GM12872 (cell line): ENCODE measurements at regions not wholly inside any gene's neighbourhood (a gene's known extent, or its start where the extent isn't known, plus 50 kb on each side); places are given as distances from the start of the nearest gene placed in this dataset.

Source experiments
- TF ChIP-seq, protein P1 (sequence below): IDR thresholded peaks from 3 replicates; pipeline ENCODE4 v1.5.1; 2011; ENCODE audit warnings: low read depth, mild to moderate bottlenecking, low read length, moderate library complexity; ENCODE audit not compliant: insufficient read depth

DNA sequence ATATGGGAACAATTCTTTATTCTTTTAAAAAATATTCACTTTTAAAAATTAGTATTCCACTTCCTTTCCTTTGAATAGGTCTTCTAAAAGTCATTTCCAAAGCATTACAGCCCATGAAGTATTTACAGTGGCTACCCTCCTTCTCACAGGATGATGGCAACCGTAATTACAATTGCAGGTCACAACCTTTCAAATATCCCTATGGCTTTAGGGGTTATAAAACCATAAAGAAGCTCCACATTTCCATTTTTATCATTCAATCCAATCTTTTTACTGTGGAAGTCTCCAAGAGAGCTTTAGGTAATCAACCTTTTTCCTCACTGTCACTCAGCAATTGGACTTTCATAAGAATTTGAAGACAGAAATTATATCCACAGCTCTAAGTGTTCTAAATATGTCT is 488.9 kb upstream of the CA10 start:
- TF ChIP-seq, protein P1, sequence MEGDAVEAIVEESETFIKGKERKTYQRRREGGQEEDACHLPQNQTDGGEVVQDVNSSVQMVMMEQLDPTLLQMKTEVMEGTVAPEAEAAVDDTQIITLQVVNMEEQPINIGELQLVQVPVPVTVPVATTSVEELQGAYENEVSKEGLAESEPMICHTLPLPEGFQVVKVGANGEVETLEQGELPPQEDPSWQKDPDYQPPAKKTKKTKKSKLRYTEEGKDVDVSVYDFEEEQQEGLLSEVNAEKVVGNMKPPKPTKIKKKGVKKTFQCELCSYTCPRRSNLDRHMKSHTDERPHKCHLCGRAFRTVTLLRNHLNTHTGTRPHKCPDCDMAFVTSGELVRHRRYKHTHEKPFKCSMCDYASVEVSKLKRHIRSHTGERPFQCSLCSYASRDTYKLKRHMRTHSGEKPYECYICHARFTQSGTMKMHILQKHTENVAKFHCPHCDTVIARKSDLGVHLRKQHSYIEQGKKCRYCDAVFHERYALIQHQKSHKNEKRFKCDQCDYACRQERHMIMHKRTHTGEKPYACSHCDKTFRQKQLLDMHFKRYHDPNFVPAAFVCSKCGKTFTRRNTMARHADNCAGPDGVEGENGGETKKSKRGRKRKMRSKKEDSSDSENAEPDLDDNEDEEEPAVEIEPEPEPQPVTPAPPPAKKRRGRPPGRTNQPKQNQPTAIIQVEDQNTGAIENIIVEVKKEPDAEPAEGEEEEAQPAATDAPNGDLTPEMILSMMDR: no peak

GRCh38 chr17:52636443-52636842 is 477.9 kb upstream of the CA10 start:
- TF ChIP-seq, protein P1: no peak

GRCh38 chr17:52606590-52606989 is 448.1 kb upstream of the CA10 start:
- TF ChIP-seq, protein P1: no peak

GRCh38 chr17:52606098-52606497 is 447.6 kb upstream of the CA10 start:
- TF ChIP-seq, protein P1: no peak

DNA sequence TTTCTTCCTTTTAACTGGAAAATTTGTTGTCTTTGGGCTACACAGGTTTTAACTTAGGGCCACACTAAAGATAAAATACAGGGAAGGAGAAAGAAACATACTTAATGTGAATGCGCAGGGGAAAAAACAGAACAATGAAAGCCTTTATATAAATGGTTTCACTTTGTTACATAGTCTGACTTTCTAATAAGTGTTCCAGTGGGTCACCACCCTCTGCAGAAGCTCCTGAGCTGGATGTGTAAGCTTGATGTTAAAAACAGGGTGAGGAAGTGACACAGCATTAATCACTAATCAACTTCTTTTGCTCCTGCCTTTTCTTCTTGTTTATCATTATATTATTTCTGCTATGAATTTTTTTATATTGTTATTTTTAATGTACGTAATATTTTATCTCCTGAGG is 445.6 kb upstream of the CA10 start:
- TF ChIP-seq, protein P1: no peak

DNA sequence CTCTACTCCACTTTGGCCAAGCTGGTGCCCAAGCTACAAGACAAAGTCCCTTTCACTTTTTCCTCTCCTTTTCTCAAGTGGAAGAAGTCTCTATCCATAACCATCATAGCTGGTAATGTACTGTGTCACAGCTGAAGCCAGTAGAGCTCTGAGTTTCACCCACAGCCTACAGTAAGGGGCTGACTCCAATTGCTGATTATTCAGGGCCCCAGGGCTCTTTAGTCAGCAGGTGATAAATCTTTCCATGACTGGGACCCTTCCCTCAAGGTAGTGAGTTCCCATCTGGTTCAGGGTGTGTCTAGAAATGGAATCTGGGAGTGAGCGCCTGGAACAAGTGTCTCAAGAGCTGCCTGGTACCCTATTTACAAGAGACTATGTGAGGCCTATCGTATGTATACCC is 436.0 kb upstream of the CA10 start:
- TF ChIP-seq, protein P1: no peak

DNA sequence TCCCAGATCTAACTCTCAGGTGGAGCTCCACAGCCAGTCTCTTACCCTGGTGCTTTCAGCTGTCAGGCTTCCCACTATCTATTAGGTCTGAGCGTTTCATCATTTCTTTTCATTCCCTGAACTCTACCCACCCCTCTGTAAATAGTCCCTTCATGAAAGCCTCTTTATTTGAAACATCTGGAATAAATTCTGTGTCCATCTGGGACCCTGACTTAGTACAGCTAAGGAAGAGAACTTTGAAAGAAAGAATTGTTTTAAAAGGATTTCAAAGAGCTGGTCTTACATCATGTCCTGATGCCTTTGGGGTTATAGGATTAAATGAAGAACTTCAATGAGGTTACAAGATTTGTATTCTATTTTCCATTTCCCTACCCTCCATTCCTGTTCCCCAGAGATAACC is 388.5 kb upstream of the CA10 start:
- TF ChIP-seq, protein P1: no peak

- TF ChIP-seq, protein P1: no peak
Measured at GRCh38 chr17:52546493-52546892, 388.0 kb upstream of the CA10 start.
